GM12872 (cell line): ENCODE measurements at regions not wholly inside any gene's neighbourhood (a gene's known extent, or its start where the extent isn't known, plus 50 kb on each side); places are given as distances from the start of the nearest gene placed in this dataset.

Experiments used
- CTCF ChIP-seq: IDR thresholded peaks from 3 replicates; pipeline ENCODE4 v1.5.1; 2011; ENCODE audit warnings: low read depth, mild to moderate bottlenecking, low read length, moderate library complexity; ENCODE audit not compliant: insufficient read depth

- no peak for TF ChIP-seq CTCF
These were observed 54.6 kb upstream of the CCDC150 start for GRCh38 chr2:196584903-196585302.

GRCh38 chr2:196586511-196586991 lies 53.0 kb upstream of the CCDC150 start:
- TF ChIP-seq CTCF: no peak

DNA sequence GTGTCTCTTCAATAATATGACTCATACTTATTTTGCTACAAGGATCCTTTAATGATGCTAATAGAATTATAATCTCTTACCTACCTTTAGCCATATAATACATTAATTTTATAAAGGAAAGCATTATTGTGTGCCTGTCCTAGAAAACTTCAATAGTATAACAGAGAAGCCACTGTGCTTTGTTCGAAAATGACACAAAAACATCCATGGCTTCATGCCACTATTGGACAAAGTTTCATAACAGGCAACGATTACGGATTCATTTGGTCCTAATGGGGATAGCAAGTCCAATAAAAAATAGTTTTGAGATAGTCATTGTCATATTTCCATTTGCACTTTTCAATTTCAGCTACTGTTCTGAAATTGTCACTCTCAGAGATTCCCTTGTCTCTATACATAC lies 52.5 kb upstream of the CCDC150 start:
- TF ChIP-seq CTCF: no peak

DNA sequence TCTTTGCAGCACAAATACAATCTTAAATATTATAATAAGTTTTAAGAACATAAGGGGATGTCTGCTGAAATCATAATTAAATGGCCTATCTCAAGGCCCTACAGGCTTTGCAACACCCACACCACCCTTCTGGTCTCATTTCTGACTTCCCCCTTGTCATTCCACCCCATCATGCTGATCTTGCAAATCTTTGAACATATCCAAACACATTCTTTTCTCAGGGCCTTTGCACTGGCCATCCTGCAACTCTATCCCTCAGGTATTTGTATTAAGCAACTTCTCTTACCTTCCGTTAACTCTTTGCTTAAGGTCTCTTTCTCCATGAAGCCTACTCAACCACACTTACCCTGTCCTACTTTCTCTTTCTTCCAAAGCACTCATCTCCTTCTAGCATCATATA lies 51.8 kb upstream of the CCDC150 start:
- TF ChIP-seq CTCF: no peak

DNA sequence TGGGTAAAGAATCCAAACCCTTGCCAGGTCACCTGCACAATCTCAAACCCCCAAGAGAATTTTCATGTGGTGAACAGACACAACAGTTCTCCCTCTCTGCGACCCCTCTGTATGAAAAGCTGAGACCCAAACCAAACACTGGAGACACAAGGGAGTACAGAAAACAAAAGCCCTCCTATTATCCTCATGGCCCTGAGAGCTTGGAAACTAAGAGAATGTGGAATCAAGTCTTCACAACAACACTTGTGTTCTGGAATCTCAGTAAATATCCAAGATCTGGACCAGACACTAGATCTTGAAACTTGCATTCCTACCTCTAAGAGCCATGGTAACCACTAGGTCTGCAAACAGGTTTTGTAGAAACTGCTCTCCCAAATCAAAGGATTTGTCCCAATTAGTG lies 50.1 kb upstream of the CCDC150 start:
- TF ChIP-seq CTCF: no peak
